Mucosa of descending colon (tissue), 3 donors: ENCODE measurements at regions not wholly inside any gene's neighbourhood (a gene's known extent, or its start where the extent isn't known, plus 50 kb on each side); places are given as distances from the start of the nearest gene placed in this dataset.
A peak's percentile ranks its signal among the peaks of the same experiment; 100 is the strongest.

Experiments
- ATAC-seq: fragments of 200-7000 bp; cut with Tn5 transposase; one replicate; pipeline ENCODE4 v1.9.1; 2020; ENCODE audit warnings: mild to moderate bottlenecking, moderate library complexity
- DNase-seq, 3 donors: peaks; one replicate each; pipeline ENCODE4 v3.0.0-alpha.2; 2020
- H3K36me3 ChIP-seq: fragments of 200-600 bp; one replicate; pipeline ENCODE4 v1.8.0; 2021; ENCODE audit warnings: low read depth, mild to moderate bottlenecking
- H3K4me1 ChIP-seq: fragments of 200-600 bp; one replicate; pipeline ENCODE4 v1.8.0; 2021; ENCODE audit warnings: low read depth, mild to moderate bottlenecking
- H3K4me3 ChIP-seq: fragments of 200-600 bp; one replicate; pipeline ENCODE4 v1.8.0; 2021; ENCODE audit warnings: mild to moderate bottlenecking
- H3K9me3 ChIP-seq: fragments of 200-600 bp; one replicate; pipeline ENCODE4 v1.8.0; 2021; ENCODE audit warnings: mild to moderate bottlenecking
- intact Hi-C, 2 donors: fragments of 100-400 bp; cut with DNase I in 1 of 2; cut with micrococcal nuclease in 1 of 2; formaldehyde crosslinking; loops; one replicate each; pipeline versions ENCODE4 v1.11.0 to v1.11.1; 2022; cut with DNase I, micrococcal nuclease
- TF ChIP-seq, protein P1 (sequence below): fragments of 200-600 bp; IDR thresholded peaks from one replicate; pipeline ENCODE4 v1.8.0; 2022; ENCODE audit warnings: antibody characterized with exemption, mild to moderate bottlenecking
- donor health status: DM: no; HTN: no; CAD: no; lungs with moderate emphysema.
- donor health status: DM: no; HTN: no; CAD: no.
- donor health status: DM: no; HTN: yes; CAD: no.

DNA sequence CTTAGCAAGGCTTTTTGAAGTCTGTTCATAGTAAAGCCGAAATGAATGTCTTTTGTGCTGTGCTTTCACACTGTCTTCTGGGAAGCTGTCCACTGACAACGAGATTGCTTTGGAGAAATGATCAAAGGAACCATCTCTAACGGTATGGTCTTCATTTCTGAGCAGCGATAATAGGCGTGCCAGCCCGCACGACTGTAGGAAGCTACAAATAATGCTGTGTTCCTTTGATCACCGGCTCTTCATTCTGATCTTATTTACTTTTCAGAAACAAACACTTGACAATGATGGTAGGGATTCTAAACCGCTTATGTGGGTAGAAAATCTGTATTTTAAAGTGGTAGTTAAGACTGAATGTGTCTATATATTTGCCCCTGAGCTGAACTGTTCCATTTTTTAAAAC lies 306.6 kb upstream of the EXOC2 start:
- ATAC-seq (no peak), DNase-seq (no peak)
- H3K36me3 ChIP-seq, result no peaks in the 10 kb centered on the region
- no peaks in the 10 kb centered on the region for H3K9me3 ChIP-seq
- TF ChIP-seq, protein P1, sequence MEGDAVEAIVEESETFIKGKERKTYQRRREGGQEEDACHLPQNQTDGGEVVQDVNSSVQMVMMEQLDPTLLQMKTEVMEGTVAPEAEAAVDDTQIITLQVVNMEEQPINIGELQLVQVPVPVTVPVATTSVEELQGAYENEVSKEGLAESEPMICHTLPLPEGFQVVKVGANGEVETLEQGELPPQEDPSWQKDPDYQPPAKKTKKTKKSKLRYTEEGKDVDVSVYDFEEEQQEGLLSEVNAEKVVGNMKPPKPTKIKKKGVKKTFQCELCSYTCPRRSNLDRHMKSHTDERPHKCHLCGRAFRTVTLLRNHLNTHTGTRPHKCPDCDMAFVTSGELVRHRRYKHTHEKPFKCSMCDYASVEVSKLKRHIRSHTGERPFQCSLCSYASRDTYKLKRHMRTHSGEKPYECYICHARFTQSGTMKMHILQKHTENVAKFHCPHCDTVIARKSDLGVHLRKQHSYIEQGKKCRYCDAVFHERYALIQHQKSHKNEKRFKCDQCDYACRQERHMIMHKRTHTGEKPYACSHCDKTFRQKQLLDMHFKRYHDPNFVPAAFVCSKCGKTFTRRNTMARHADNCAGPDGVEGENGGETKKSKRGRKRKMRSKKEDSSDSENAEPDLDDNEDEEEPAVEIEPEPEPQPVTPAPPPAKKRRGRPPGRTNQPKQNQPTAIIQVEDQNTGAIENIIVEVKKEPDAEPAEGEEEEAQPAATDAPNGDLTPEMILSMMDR, result no peak
- intact Hi-C loops, result no loop called here
- no peaks in the 10 kb centered on the region for H3K4me1 ChIP-seq
- H3K4me3 ChIP-seq, result no peak overlapping the region

DNA sequence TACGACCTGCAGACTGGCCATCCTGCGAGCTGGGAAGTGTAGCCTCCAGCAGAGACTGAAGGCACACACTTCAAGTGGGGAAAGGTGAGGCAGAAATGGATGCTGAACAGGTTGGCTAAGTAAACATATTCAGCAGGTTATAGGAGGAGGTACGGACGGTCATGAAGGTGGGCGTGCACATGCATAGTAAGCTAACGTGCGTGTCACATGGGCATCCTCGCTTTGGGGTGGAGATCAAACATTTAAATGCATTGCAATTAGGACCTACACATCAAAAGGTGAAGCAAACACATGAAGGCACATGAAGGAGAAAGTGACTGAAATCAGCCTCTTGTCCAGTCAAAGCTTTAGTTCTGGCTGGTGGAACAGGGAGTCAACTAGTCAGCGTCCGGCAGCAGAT lies 305.6 kb upstream of the EXOC2 start:
- DNase-seq (no peak), ATAC-seq (no peak)
- H3K4me1 ChIP-seq, result no peaks in the 10 kb centered on the region
- H3K36me3 ChIP-seq, result no peaks in the 10 kb centered on the region
- TF ChIP-seq, protein P1, result no peak
- no peak overlapping the region for H3K4me3 ChIP-seq
- intact Hi-C loops, result no loop called here
- H3K9me3 ChIP-seq, result no peaks in the 10 kb centered on the region

DNA sequence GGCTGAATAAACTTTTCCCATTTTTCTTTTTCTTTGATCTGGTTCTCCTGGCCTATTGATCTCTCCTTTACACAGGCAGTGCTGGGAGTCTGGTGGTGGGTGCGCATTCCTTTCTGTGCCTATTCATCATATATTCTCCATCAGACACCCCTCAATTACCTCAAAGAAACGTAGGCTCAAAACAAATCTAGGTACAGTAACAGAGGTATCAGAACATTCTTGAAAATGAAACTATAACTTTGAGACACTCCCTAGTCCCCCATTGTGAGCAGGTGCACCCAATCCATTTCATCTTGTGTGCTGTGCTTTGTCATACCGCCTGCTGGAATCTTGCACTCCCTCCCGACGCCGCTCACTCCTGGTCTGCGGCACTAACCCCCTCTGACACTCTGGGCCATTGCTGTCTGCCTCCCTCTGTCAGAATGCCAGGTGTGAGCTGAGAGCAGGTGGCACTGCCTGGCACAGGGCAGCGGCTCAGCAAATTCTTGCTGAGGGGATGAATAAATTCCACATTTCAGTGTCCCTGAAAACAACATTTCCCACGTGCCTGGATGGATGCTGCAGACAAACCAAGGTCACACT lies 303.4 kb upstream of the EXOC2 start:
- no peaks in the 10 kb centered on the region for H3K4me1 ChIP-seq
- TF ChIP-seq, protein P1, result no peak
- intact Hi-C loops, result no loop called here
- H3K9me3 ChIP-seq, result no peaks in the 10 kb centered on the region
- ATAC-seq (peak; percentile 38), DNase-seq (no peak)
- H3K4me3 ChIP-seq, result no peak overlapping the region
- H3K36me3 ChIP-seq, result no peaks in the 10 kb centered on the region

DNA sequence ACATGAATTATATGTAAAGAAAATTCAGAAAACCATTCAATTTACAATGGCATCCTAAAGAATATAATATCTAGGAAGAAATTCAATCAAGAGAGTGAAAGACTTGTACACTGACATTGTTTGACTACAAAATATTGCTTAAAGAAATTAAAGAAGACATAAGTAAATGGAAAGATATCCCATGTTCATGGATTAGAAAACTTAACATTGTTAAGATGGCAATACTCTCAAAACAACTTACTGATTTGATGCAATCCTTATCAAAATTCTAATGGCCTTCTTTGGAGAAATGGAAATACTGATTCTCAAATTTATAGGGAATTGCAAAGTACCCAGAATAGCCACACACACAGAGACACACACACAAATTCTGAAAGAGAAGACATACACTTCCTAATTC lies 298.3 kb upstream of the EXOC2 start:
- ATAC-seq, result no peak
- H3K9me3 ChIP-seq, result no peaks in the 10 kb centered on the region
- intact Hi-C loops, result no loop called here

DNA sequence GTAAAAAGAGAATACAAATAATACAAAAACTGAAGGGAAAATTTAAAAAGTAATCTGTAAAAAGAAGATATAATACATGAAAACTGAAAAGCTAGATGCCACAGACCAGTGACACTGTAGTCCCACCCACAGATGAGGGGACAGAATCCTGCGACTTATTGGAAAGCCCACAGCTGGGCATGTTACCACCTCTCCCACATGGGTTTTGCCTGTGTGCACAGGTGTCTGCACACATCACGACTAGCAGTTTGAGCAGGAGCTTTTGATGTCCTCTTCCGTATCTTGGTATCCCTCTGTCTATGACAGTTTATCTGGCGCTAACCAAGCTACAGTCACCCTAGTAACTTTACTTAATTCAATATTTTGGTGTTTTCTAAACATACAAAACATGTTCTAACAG lies 291.1 kb upstream of the EXOC2 start:
- Histone ChIP-seq H3K36me3 (no peaks in the 10 kb centered on the region), H3K4me3 (no peak overlapping the region), H3K9me3 (no peaks in the 10 kb centered on the region), H3K4me1 (no peaks in the 10 kb centered on the region)
- intact Hi-C loops, result no loop called here
- TF ChIP-seq, protein P1, result no peak
- ATAC-seq, result no peak
- DNase-seq, result no peak

More for the DNA sequence above, 298.3 kb upstream of the EXOC2 start:
- TF ChIP-seq, protein P1, result no peak
- no peak overlapping the region for H3K4me3 ChIP-seq
- H3K36me3 ChIP-seq, result no peaks in the 10 kb centered on the region
- no peak for DNase-seq
- no peaks in the 10 kb centered on the region for H3K4me1 ChIP-seq
